Neural progenitor cell (in vitro differentiated cells): ENCODE measurements at regions not wholly inside any gene's neighbourhood (a gene's known extent, or its start where the extent isn't known, plus 50 kb on each side); places are given as distances from the start of the nearest gene placed in this dataset.

Experiments used
- DNase-seq: peaks from one replicate; pipeline ENCODE4 v3.0.0-alpha.2; 2016; ENCODE audit warnings: low spot score
- H2AFZ ChIP-seq: fragments of 200-600 bp; sonication (generic); replicated peaks from 2 replicates; pipeline ENCODE4 v1.6.1; 2016; ENCODE audit warnings: antibody characterized with exemption
- H3F3A ChIP-seq: fragments of 200-600 bp; sonication (generic); 2 replicates; pipeline ENCODE4 v1.6.1; 2016; ENCODE audit warnings: antibody characterized with exemption, low read depth
- H3K27ac ChIP-seq: fragments of 200-600 bp; sonication (generic); 2 replicates; pipeline ENCODE4 v1.5.1; 2016; ENCODE audit warnings: mild to moderate bottlenecking
- H3K27me3 ChIP-seq: fragments of 200-600 bp; sonication (generic); 2 replicates; pipeline ENCODE4 v1.6.1; 2016; ENCODE audit warnings: mild to moderate bottlenecking, moderate library complexity
- H3K36me3 ChIP-seq: fragments of 200-600 bp; sonication (generic); 2 replicates; pipeline ENCODE4 v1.5.1; 2016
- H3K4me1 ChIP-seq: fragments of 200-600 bp; sonication (generic); 2 replicates; pipeline ENCODE4 v1.6.1; 2016; ENCODE audit warnings: mixed run types
- H3K4me2 ChIP-seq: fragments of 200-600 bp; sonication (generic); 2 replicates; pipeline ENCODE4 v1.6.1; 2016
- H3K4me3 ChIP-seq: fragments of 200-600 bp; sonication (generic); 2 replicates; pipeline ENCODE4 v1.5.1; 2016
- H3K79me2 ChIP-seq: fragments of 200-600 bp; sonication (generic); 2 replicates; pipeline ENCODE4 v1.6.1; 2016; ENCODE audit warnings: low read depth
- H3K9ac ChIP-seq: fragments of 200-600 bp; sonication (generic); 2 replicates; pipeline ENCODE4 v1.6.1; 2016
- H3K9me3 ChIP-seq: fragments of 200-600 bp; sonication (generic); 2 replicates; pipeline ENCODE4 v1.5.1; 2016; ENCODE audit warnings: low read depth
- H4K20me1 ChIP-seq: fragments of 200-600 bp; sonication (generic); 2 replicates; pipeline ENCODE4 v1.6.1; 2016; ENCODE audit warnings: low read depth
- H3K27ac Mint-ChIP-seq: 3 replicates; pipeline ENCODE4 v1.8.0; 2021; ENCODE audit warnings: mixed read lengths
- H3K27me3 Mint-ChIP-seq: 2 replicates; pipeline ENCODE4 v1.8.0; 2022; ENCODE audit warnings: low read depth, mild to moderate bottlenecking, inconsistent platforms, moderate library complexity, mixed read lengths; ENCODE audit not compliant: insufficient read depth
- H3K36me3 Mint-ChIP-seq: 3 replicates; pipeline ENCODE4 v1.8.0; 2021; ENCODE audit warnings: mixed read lengths
- H3K4me1 Mint-ChIP-seq: 3 replicates; pipeline ENCODE4 v1.8.0; 2021; ENCODE audit warnings: mixed read lengths
- H3K4me3 Mint-ChIP-seq: 3 replicates; pipeline ENCODE4 v1.8.0; 2021; ENCODE audit warnings: mild to moderate bottlenecking, moderate library complexity, mixed read lengths
- H3K9me3 Mint-ChIP-seq: 3 replicates; pipeline ENCODE4 v1.8.0; 2020; ENCODE audit warnings: mixed read lengths
- EZH2 ChIP-seq: fragments of 200-600 bp; sonication (generic); IDR thresholded peaks from 2 replicates; pipeline ENCODE4 v1.6.1; 2017; ENCODE audit warnings: antibody characterized with exemption, mild to moderate bottlenecking, moderate library complexity
- EZH2phosphoT487 ChIP-seq: fragments of 200-600 bp; sonication (generic); IDR thresholded peaks from 2 replicates; pipeline ENCODE4 v1.6.1; 2017; ENCODE audit warnings: antibody characterized with exemption
- TF ChIP-seq, protein P1 (sequence below): fragments of 200-600 bp; sonication (generic); IDR thresholded peaks from 2 replicates; pipeline ENCODE4 v1.5.1; 2017; ENCODE audit warnings: antibody characterized with exemption, mild to moderate bottlenecking

DNA sequence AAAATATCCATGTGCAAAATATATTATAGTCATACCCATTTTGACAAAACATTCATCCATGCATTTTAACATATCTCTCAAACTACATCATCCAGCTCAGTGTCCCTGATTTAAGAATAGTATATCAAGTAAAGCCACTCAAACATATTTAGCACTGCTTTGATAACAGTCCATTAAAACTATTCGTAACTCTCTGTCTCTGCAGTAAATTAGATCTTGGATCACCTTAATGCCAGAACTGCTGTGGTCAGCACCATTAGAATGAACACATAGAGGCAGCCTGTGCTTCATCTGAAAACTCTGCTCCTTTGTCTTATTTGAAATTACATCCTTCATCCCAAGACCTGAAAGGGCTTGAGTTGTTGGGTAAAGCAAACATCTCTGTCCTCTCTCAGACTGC lies 234.0 kb downstream of the MBD2 start:
- no peak for DNase-seq
- Mint-ChIP-seq H3K36me3 (no peaks in the 10 kb centered on the region), H3K4me1 (no peaks in the 10 kb centered on the region), H3K9me3 (no peaks in the 10 kb centered on the region), H3K27me3 (peaks cover 3% of the 10 kb centered on the region), H3K27ac (no peak overlapping the region), H3K4me3 (no peak overlapping the region)
- Histone ChIP-seq H3K79me2 (no peaks in the 10 kb centered on the region), H3K4me2 (no peak overlapping the region), H3K27me3 (no peaks in the 10 kb centered on the region), H2AFZ (no peak overlapping the region), H3K9me3 (no peaks in the 10 kb centered on the region), H3F3A (no peaks in the 10 kb centered on the region), H3K4me1 (no peaks in the 10 kb centered on the region), H3K27ac (no peak overlapping the region), H4K20me1 (no peaks in the 10 kb centered on the region), H3K9ac (no peak overlapping the region), H3K4me3 (no peak overlapping the region), H3K36me3 (no peaks in the 10 kb centered on the region)
- TF ChIP-seq EZH2phosphoT487 (no peak), EZH2 (no peak)
- TF ChIP-seq, protein P1, sequence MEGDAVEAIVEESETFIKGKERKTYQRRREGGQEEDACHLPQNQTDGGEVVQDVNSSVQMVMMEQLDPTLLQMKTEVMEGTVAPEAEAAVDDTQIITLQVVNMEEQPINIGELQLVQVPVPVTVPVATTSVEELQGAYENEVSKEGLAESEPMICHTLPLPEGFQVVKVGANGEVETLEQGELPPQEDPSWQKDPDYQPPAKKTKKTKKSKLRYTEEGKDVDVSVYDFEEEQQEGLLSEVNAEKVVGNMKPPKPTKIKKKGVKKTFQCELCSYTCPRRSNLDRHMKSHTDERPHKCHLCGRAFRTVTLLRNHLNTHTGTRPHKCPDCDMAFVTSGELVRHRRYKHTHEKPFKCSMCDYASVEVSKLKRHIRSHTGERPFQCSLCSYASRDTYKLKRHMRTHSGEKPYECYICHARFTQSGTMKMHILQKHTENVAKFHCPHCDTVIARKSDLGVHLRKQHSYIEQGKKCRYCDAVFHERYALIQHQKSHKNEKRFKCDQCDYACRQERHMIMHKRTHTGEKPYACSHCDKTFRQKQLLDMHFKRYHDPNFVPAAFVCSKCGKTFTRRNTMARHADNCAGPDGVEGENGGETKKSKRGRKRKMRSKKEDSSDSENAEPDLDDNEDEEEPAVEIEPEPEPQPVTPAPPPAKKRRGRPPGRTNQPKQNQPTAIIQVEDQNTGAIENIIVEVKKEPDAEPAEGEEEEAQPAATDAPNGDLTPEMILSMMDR = no peak

DNA sequence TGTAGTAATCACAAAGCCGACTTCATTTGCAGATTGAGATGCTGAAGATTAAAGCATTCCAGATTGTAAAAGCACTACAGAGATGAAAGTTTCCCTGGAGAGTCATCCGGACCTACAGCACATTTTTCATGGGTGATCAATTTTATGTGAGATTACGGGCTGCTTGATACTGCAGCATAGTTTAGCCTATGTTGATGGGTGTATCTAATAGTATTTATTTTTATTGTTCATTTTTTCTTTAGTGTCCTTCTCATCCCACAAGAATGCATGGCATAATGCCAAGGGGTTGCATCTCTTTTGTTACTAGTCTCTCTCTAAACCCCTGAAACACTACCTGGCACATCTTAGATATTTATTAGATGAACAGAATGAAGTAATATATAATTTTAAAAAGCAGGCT lies 240.4 kb downstream of the MBD2 start:
- Histone ChIP-seq H3K4me3 (no peak overlapping the region), H3K4me2 (no peak overlapping the region), H3K27ac (no peak overlapping the region), H3K36me3 (no peaks in the 10 kb centered on the region), H3K9ac (no peak overlapping the region), H3K27me3 (no peaks in the 10 kb centered on the region), H4K20me1 (no peaks in the 10 kb centered on the region), H2AFZ (no peak overlapping the region), H3K79me2 (no peaks in the 10 kb centered on the region), H3F3A (no peaks in the 10 kb centered on the region), H3K4me1 (no peaks in the 10 kb centered on the region), H3K9me3 (no peaks in the 10 kb centered on the region)
- H3K27me3 Mint-ChIP-seq = no peaks in the 10 kb centered on the region
- DNase-seq = no peak
- H3K36me3 Mint-ChIP-seq = no peaks in the 10 kb centered on the region
- no peak overlapping the region for H3K4me3 Mint-ChIP-seq
- TF ChIP-seq EZH2 = no peak
- TF ChIP-seq, protein P1 = no peak
- no peak for TF ChIP-seq EZH2phosphoT487
- no peaks in the 10 kb centered on the region for H3K4me1 Mint-ChIP-seq
- H3K9me3 Mint-ChIP-seq = peaks cover 3% of the 10 kb centered on the region
- no peak overlapping the region for H3K27ac Mint-ChIP-seq

DNA sequence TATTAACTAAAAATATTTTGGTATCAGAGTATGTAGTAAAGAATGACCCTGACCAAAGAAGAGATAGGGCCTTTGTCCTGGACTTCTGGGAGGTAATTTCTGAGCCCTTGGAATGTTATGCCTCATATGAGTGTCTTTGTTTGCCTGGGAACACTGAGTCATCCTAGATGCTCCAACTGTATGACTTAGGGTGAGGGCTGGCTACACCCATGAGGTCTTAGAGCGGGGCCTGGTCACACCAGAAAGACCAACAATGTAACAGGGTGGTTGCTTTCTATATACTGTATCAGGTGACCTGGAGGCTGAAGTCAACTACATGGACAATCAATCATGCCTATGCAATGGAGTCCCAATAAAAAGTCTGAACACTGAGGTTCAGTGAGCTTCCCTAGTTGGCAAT lies 253.1 kb downstream of the MBD2 start:
- no peak overlapping the region for H3K4me3 Mint-ChIP-seq
- no peaks in the 10 kb centered on the region for H3F3A ChIP-seq
- H3K36me3 ChIP-seq = no peaks in the 10 kb centered on the region
- H3K9ac ChIP-seq = no peak overlapping the region
- peaks cover 2% of the 10 kb centered on the region for H3K27me3 Mint-ChIP-seq
- H3K36me3 Mint-ChIP-seq = no peaks in the 10 kb centered on the region
- no peaks in the 10 kb centered on the region for H3K4me1 ChIP-seq
- H3K9me3 Mint-ChIP-seq = peaks cover 9% of the 10 kb centered on the region
- H3K4me2 ChIP-seq = no peak overlapping the region
- H3K9me3 ChIP-seq = peaks cover 6% of the 10 kb centered on the region
- no peaks in the 10 kb centered on the region for H3K79me2 ChIP-seq
- H3K4me3 ChIP-seq = no peak overlapping the region
- no peaks in the 10 kb centered on the region for H4K20me1 ChIP-seq
- H2AFZ ChIP-seq = no peak overlapping the region
- TF ChIP-seq EZH2phosphoT487 = no peak
- H3K27me3 ChIP-seq = no peaks in the 10 kb centered on the region
- H3K4me1 Mint-ChIP-seq = no peaks in the 10 kb centered on the region
- DNase-seq = no peak
- H3K27ac Mint-ChIP-seq = no peak overlapping the region
- H3K27ac ChIP-seq = no peak overlapping the region

DNA sequence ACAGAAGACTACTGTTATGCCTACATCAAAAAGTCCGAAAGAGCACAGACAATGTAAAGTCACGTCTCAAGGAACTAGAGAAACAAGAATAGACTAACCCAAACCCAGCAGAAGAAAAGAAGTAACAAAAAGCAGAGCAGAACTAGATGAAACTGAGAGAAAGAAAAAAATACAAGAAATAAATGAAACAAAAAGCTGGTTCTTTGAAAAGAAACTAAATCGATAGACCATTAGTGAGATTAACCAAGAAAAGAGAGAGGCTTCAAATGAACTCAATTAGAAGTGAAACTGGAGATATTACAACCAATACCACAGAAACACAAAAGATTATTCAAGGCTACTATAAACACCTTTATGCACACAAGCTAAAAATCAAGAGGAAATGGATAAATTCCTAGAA lies 271.8 kb downstream of the MBD2 start:
- Histone ChIP-seq H3F3A (no peaks in the 10 kb centered on the region), H3K4me1 (no peaks in the 10 kb centered on the region), H3K9me3 (no peaks in the 10 kb centered on the region), H3K27ac (no peak overlapping the region), H3K36me3 (no peaks in the 10 kb centered on the region), H3K27me3 (no peaks in the 10 kb centered on the region), H2AFZ (no peak overlapping the region), H3K79me2 (no peaks in the 10 kb centered on the region), H3K9ac (no peak overlapping the region), H3K4me3 (no peak overlapping the region), H3K4me2 (no peak overlapping the region), H4K20me1 (no peaks in the 10 kb centered on the region)
- no peak for DNase-seq
- no peaks in the 10 kb centered on the region for H3K27me3 Mint-ChIP-seq
- H3K27ac Mint-ChIP-seq = no peak overlapping the region
- TF ChIP-seq EZH2 (no peak), EZH2phosphoT487 (no peak)
- TF ChIP-seq, protein P1 = no peak
- H3K4me1 Mint-ChIP-seq = no peaks in the 10 kb centered on the region
- no peaks in the 10 kb centered on the region for H3K36me3 Mint-ChIP-seq
- no peaks in the 10 kb centered on the region for H3K9me3 Mint-ChIP-seq
- no peak overlapping the region for H3K4me3 Mint-ChIP-seq
